ENCODE measurements at regions not wholly inside any gene's neighbourhood (a gene's known extent, or its start where the extent isn't known, plus 50 kb on each side); places are given as distances from the start of the nearest gene placed in this dataset.

- Histone ChIP-seq H3K27ac (replicated peaks) (no peak overlapping the region), H3K4me3 (replicated peaks; ENCODE audit: insufficient read depth, low read length) (no peak overlapping the region), H3K27me3 (ENCODE audit: insufficient read depth, poor library complexity, severe bottlenecking) (no peaks in the 10 kb centered on the region)
- TF ChIP-seq, protein P1, sequence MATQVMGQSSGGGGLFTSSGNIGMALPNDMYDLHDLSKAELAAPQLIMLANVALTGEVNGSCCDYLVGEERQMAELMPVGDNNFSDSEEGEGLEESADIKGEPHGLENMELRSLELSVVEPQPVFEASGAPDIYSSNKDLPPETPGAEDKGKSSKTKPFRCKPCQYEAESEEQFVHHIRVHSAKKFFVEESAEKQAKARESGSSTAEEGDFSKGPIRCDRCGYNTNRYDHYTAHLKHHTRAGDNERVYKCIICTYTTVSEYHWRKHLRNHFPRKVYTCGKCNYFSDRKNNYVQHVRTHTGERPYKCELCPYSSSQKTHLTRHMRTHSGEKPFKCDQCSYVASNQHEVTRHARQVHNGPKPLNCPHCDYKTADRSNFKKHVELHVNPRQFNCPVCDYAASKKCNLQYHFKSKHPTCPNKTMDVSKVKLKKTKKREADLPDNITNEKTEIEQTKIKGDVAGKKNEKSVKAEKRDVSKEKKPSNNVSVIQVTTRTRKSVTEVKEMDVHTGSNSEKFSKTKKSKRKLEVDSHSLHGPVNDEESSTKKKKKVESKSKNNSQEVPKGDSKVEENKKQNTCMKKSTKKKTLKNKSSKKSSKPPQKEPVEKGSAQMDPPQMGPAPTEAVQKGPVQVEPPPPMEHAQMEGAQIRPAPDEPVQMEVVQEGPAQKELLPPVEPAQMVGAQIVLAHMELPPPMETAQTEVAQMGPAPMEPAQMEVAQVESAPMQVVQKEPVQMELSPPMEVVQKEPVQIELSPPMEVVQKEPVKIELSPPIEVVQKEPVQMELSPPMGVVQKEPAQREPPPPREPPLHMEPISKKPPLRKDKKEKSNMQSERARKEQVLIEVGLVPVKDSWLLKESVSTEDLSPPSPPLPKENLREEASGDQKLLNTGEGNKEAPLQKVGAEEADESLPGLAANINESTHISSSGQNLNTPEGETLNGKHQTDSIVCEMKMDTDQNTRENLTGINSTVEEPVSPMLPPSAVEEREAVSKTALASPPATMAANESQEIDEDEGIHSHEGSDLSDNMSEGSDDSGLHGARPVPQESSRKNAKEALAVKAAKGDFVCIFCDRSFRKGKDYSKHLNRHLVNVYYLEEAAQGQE (IDR thresholded peaks at IDR 0.05; ENCODE audit: insufficient replicate concordance, low read depth) = no peak
- TF ChIP-seq GABPA (IDR thresholded peaks at IDR 0.05; ENCODE audit: low read depth) (no peak), CTCF (IDR thresholded peaks at IDR 0.05; ENCODE audit: insufficient read depth, low read length) (no peak)
- DNase-seq (ENCODE audit: low read depth in 1 of 2, low spot score in 1 of 2) = no peak
Measured at GRCh38 chr13:57837801-57838200, 206.3 kb downstream of the PCDH17 start.

DNA sequence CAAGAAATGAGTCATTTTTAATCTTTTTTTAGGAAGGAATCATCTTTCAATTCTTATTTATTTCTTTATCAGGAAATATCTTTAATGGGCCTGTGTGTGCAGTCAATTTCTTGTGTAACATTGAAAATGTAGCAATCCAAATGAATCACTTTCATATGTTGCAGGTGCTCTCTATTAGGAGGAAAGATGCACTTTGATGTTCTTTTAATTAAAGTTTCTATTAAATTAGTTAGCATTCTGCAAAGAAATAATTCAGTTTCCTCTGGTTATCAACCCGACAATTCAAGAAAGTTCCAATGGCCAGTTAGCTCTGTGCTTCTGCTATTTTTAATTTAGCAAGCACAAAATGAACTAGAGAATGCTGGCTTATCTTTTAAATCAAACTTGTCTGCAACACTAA is 212.0 kb downstream of the PCDH17 start:
- no peaks in the 10 kb centered on the region for H3K27me3 ChIP-seq (ENCODE audit: insufficient read depth, poor library complexity, severe bottlenecking)
- DNase-seq (ENCODE audit: low read depth in 1 of 2, low spot score in 1 of 2) = no peak
- H3K27ac ChIP-seq (replicated peaks) = no peak overlapping the region
- TF ChIP-seq, protein P1 (IDR thresholded peaks at IDR 0.05; ENCODE audit: insufficient replicate concordance, low read depth) = no peak
- no peak for TF ChIP-seq SPI1 (IDR thresholded peaks at IDR 0.05; ENCODE audit: borderline replicate concordance, low read depth)
- no peak for TF ChIP-seq GABPA (IDR thresholded peaks at IDR 0.05; ENCODE audit: low read depth)
- TF ChIP-seq POLR2AphosphoS5 (IDR thresholded peaks at IDR 0.05; ENCODE audit: low read depth) = no peak
- TF ChIP-seq CTCF (IDR thresholded peaks at IDR 0.05; ENCODE audit: insufficient read depth, low read length) = no peak
- no peak overlapping the region for H3K4me3 ChIP-seq (replicated peaks; ENCODE audit: insufficient read depth, low read length)

GRCh38 chr13:57846600-57847173 is 215.1 kb downstream of the PCDH17 start:
- Histone ChIP-seq H3K4me3 (replicated peaks; ENCODE audit: insufficient read depth, low read length) (no peak overlapping the region), H3K27ac (replicated peaks) (0 out of 2 replicates have a peak overlapping the region, but pooled peaks have one; percentile 1), H3K27me3 (ENCODE audit: insufficient read depth, poor library complexity, severe bottlenecking) (no peaks in the 10 kb centered on the region)
- peak; percentile 28 to 52 for DNase-seq (ENCODE audit: low read depth in 1 of 2, low spot score in 1 of 2)
- TF ChIP-seq GABPA (IDR thresholded peaks at IDR 0.05; ENCODE audit: low read depth) = no peak
- no peak for TF ChIP-seq POLR2AphosphoS5 (IDR thresholded peaks at IDR 0.05; ENCODE audit: low read depth)
- no peak for TF ChIP-seq CTCF (IDR thresholded peaks at IDR 0.05; ENCODE audit: insufficient read depth, low read length)
- TF ChIP-seq, protein P1 (IDR thresholded peaks at IDR 0.05; ENCODE audit: insufficient replicate concordance, low read depth) = no peak
- peak; percentile 79; the same call in 1 of the 2 replicates for TF ChIP-seq SPI1 (IDR thresholded peaks at IDR 0.05; ENCODE audit: borderline replicate concordance, low read depth)

Measured in HL-60 (cell line).